ENCODE measurements at regions not wholly inside any gene's neighbourhood (a gene's known extent, or its start where the extent isn't known, plus 50 kb on each side); places are given as distances from the start of the nearest gene placed in this dataset.

DNA sequence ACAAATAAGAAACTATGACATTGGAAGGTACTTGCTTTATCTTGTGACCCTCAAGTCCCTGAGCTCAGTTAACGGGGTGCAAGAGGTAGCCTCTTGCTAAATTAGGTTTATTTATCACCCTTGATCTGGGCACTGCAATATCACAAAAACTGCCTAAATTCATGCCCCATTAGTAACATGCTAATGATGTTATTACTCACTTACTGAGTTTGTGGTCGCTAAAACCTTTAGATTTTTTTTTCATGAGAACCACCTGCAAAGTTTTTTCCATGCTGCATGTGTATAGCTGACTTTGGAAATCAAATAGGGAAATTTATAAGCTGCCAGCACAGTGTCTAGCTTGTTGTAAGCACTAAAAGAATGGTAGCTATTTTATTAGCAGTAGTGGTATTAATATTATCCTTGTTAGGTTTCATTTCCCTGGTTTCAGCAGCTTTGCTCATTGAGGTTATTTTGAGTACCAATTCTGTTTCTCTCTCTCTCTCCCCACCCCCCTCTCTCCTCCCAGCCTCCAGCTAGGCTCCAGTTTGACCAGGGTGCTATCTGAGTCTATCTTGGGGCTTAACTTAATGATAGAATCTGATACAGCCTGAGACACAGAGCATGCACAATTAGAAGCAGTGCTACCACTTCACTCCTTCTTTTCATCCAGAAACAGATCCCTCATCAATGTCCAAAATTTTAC, 88.7 kb upstream of the ATP8B1 start:
- H3K4me3 ChIP-seq (ENCODE audit: low read depth, low read length), result no peak overlapping the region
- DNase-seq (ENCODE audit: low read depth), result peak; percentile 9
- TF ChIP-seq, protein P1, sequence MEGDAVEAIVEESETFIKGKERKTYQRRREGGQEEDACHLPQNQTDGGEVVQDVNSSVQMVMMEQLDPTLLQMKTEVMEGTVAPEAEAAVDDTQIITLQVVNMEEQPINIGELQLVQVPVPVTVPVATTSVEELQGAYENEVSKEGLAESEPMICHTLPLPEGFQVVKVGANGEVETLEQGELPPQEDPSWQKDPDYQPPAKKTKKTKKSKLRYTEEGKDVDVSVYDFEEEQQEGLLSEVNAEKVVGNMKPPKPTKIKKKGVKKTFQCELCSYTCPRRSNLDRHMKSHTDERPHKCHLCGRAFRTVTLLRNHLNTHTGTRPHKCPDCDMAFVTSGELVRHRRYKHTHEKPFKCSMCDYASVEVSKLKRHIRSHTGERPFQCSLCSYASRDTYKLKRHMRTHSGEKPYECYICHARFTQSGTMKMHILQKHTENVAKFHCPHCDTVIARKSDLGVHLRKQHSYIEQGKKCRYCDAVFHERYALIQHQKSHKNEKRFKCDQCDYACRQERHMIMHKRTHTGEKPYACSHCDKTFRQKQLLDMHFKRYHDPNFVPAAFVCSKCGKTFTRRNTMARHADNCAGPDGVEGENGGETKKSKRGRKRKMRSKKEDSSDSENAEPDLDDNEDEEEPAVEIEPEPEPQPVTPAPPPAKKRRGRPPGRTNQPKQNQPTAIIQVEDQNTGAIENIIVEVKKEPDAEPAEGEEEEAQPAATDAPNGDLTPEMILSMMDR (IDR thresholded peaks at IDR 0.05; ENCODE audit: insufficient read depth, low read depth, low read length, missing control alignments), result no peak

DNA sequence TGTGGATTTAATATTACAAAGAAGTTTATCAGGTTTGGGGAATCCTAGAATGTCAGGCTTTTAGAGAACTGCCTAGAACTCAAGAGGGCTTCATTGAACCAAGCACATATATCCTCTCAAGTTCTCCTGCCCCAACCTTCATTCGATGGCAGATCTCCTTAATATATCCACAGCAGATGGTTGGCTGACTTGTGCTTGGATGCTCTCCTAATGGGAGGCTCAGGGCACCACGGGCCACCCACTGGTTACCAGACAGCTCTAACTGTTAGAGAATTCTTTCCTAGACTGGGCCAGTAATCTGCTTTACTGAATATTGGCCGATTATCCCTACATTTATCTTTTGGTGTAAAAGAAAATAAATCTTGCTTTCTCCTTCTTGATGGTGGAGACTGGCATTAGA, 87.2 kb upstream of the ATP8B1 start:
- H3K4me3 ChIP-seq (ENCODE audit: low read depth, low read length), result no peak overlapping the region
- TF ChIP-seq, protein P1 (IDR thresholded peaks at IDR 0.05; ENCODE audit: insufficient read depth, low read depth, low read length, missing control alignments), result no peak
- DNase-seq (ENCODE audit: low read depth), result no peak

DNA sequence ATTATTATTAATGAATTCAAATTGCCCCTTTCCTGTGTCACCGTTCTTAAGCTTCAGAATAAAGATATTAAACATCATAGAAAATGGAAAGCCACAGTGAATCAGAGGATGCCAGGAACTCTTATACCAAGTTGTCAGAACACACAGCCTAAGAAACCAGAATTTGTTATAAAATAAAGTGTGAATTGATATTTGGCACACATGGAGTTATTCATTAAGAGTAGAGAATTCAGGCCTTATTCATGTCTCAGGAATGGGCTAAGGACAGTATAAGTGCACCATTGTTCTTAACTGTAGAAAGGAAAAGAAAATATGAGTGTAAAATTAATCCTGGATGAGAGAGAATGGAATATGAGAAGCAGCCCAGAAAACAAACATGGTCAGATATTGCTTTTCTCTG, 86.7 kb upstream of the ATP8B1 start:
- no peak overlapping the region for H3K4me3 ChIP-seq (ENCODE audit: low read depth, low read length)
- TF ChIP-seq, protein P1 (IDR thresholded peaks at IDR 0.05; ENCODE audit: insufficient read depth, low read depth, low read length, missing control alignments), result no peak
- DNase-seq (ENCODE audit: low read depth), result no peak

DNA sequence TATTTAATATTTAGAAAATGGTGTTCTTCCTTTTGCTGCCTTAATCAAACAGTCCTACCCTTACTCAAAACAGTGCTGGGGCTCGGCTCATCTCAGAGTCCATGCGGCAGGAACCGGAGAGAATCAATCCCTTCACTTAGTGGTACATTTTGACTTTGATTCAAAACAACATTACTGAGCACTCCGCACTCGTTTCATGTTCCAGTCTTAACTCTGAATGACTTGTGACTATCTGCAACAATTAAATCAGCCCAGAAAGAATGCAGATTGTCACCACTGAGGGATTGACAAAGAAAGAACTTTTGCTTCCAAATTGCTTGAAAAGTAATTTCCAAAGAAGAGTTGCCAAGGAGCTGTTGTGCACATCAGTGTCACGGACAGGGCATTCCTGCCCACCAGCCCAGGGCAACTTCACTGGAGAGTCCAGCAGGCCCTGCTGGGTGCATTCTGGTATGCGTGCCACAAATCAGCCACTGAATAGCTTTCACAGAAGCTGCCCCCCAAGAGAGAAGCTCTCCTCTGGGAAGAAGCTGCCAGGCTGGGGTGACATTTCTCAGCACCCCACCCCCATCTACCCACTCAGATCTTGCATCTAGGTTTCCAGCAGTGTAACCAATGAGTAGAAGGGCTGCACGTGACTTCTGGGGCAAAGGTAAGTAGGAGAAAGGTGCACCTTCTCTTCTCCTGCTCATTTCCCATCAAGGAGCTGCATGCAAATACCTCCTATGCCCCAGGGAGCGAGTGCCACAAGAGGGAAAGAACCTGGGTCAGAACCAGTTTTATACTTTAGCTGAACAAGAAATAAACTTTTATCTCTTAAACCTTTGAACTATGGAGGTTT, 84.6 kb upstream of the ATP8B1 start:
- TF ChIP-seq, protein P1 (IDR thresholded peaks at IDR 0.05; ENCODE audit: insufficient read depth, low read depth, low read length, missing control alignments), result no peak
- no peak for DNase-seq (ENCODE audit: low read depth)
- no peak overlapping the region for H3K4me3 ChIP-seq (ENCODE audit: low read depth, low read length)

DNA sequence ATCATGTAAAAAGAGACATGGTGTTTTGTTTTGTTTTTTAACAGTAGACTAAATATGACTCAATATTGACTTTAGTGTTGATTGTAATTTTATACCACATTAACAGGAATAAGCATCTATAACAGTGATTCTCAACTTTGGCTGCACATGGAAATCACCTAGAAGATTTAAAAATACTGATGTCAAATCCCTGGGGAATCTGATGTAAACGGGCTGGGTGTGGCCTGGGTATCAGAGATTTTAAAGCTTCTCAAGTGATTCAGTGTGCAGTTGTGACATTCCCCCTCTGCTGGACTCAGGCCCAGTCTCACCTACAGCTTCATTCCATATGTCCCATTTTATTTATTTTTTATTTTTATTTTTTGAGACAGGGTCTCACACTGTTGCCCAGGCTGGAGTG, 82.8 kb upstream of the ATP8B1 start:
- no peak overlapping the region for H3K4me3 ChIP-seq (ENCODE audit: low read depth, low read length)
- TF ChIP-seq, protein P1 (IDR thresholded peaks at IDR 0.05; ENCODE audit: insufficient read depth, low read depth, low read length, missing control alignments), result no peak
- DNase-seq (ENCODE audit: low read depth), result no peak

DNA sequence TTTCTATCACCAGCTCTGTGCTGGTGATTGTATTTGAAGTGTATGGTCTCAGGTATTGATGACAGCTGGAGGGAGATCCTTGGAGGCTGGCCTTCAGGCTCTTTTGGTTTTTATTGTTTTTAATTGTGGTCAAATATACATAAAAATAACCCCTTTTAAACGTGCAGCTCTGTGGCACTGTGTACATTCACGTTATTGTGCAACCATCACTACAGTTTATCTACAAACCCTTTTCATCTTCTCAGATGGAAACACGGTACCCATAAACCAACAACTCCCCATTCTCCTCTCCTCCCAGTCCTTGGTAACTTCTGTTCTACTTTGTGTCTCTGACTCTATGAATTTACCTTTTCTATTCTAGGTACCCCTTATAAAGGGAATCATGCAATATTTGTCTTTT, 79.3 kb upstream of the ATP8B1 start:
- TF ChIP-seq, protein P1 (IDR thresholded peaks at IDR 0.05; ENCODE audit: insufficient read depth, low read depth, low read length, missing control alignments), result no peak
- no peak overlapping the region for H3K4me3 ChIP-seq (ENCODE audit: low read depth, low read length)
- DNase-seq (ENCODE audit: low read depth), result no peak
